GM12874 (cell line): ENCODE measurements at regions not wholly inside any gene's neighbourhood (a gene's known extent, or its start where the extent isn't known, plus 50 kb on each side); places are given as distances from the start of the nearest gene placed in this dataset.

Experiments
- TF ChIP-seq, protein P1 (sequence below): IDR thresholded peaks from 2 replicates; pipeline ENCODE4 v1.5.1; 2011; ENCODE audit warnings: low read depth, mild to moderate bottlenecking, control low read depth, low read length, moderate library complexity; ENCODE audit not compliant: insufficient read depth

DNA sequence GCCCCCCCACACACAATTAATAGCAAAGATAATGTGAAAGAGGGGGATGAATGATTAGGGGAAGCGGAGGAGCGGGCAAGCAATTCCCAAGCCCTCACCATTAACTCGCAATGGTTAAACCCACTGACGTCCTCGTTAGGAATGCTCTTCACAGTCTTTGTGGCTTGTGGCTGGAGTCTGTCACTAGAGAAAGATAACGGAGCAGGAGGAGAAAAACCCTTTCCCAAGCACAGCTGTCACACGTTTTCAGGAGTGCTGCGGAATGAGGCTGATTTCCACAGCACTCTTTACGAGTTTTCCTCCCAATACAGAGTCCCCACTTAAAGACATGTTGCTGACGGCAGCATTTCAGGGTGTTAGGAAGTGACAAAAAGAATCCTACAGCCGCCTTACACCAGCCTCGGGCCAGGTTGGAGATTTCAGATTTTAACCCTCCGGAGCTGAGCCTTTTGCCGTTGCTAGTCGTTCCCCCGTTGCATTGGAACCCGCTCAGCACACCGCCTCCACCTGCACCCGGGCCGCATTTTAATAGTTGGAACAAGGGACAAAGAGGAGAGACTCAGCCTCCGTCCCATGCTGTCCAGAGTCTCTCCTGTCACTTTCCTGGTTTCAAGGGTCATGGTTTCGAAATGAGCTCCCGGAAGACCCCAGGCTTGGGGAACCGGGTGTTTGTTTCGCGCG, 92.2 kb downstream of the GEMIN8 start:
- TF ChIP-seq, protein P1, sequence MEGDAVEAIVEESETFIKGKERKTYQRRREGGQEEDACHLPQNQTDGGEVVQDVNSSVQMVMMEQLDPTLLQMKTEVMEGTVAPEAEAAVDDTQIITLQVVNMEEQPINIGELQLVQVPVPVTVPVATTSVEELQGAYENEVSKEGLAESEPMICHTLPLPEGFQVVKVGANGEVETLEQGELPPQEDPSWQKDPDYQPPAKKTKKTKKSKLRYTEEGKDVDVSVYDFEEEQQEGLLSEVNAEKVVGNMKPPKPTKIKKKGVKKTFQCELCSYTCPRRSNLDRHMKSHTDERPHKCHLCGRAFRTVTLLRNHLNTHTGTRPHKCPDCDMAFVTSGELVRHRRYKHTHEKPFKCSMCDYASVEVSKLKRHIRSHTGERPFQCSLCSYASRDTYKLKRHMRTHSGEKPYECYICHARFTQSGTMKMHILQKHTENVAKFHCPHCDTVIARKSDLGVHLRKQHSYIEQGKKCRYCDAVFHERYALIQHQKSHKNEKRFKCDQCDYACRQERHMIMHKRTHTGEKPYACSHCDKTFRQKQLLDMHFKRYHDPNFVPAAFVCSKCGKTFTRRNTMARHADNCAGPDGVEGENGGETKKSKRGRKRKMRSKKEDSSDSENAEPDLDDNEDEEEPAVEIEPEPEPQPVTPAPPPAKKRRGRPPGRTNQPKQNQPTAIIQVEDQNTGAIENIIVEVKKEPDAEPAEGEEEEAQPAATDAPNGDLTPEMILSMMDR: no peak

DNA sequence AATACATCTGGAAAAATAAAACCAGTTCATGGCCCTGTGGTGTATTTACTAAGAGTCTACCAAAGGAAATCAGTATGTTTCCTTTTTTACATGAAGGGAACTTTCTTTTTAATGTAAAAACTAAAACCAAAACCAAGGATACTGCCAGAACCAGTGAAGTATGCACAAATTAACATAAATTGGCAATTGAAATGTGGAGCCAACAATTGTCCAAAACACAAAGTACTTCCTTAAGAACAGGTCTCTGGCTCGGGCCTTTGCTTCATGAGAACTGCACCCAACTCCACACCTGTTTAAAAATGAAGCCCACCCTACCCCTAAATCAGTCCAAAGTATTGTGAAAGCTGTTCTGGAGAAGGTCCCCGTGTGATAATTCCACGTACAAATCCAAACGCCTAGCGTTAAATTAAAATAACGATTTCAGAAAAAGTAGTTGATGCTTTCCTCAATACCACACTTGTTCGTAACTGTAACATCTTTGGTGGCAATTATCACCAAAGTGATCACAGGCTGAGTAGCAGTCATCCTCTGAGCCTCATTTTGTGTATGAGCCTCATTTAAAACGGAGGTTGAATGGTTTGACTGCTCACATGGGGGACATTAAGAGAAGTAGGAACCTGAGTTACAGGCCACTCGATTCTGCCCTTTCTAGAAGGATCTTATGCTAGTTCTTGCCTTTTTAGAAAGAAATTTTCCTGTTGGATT, 93.0 kb downstream of the GEMIN8 start:
- TF ChIP-seq, protein P1: no peak

DNA sequence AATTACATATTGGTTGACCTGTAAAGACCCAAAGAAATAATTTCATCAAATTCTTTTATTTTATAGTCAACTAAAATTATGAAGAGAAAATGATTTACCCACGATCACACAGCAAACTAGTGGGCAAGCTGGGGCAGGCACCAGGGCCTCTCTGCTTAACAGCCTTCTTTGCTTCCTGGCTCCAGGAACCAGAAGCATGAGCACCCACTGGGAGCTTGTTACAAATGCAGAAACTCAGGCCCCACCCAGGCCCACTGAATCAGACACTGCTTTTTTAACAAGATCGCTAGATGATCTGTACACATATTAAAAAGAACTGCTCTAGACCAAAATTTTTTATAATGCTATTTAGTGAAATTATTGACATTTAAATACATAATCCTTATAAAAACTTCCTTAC, 95.0 kb downstream of the GEMIN8 start:
- TF ChIP-seq, protein P1: no peak

DNA sequence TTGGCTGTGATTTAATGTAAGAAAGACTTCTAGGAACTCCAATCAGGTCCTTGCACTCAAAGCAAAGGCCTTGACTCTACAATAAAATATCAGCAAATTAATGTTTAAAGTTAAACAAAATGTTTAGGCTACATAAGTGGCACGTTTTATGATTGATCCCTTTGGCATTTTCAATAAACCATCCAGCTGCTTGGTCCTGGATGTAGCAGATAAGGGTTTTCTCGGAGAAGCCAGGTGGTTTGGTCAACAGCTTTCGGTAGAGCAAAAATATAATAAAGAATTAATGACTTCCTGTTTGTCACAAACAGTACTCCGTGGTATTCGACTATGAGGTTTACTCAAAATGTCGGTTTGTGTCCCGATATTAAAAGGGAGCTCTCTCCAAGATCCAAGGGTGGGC, 95.8 kb downstream of the GEMIN8 start:
- TF ChIP-seq, protein P1: no peak

DNA sequence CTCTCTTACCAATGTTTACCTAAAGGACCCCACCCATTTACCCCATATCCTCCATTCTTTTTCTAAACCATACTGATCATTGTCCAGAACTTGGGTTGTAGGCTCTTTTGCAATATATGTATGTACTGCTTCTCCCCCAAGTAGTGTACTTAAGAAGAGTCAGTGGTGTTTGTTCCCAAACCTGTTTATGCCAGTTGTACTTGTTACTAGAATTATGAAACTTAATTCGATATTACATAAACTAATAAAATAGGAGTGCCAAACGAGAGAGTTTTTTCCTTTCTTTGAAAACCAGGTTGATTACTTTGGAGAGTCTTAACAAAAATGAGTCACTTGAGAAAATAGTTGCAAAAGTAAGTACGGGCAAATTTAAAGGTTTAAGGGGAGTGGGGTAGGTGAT, 96.3 kb downstream of the GEMIN8 start:
- TF ChIP-seq, protein P1: no peak

DNA sequence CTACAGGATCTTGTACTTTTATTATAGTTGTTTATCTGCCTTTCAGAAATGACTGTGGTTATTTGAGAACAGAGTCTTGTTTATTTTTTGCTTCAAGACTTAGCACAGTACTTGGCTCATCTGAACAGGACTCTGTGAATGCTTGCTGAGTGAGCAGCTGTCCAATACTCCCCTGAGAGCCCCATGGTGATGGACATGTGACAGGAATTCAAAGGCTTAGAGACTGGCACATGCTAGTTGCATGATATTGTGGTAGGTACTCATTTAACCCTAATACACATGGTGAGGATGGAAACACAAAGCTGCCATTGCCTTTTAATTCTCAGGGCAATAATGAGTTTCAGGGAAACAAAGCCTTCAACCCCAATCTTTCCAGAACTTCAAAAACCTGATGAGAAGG, 97.3 kb downstream of the GEMIN8 start:
- TF ChIP-seq, protein P1: no peak

DNA sequence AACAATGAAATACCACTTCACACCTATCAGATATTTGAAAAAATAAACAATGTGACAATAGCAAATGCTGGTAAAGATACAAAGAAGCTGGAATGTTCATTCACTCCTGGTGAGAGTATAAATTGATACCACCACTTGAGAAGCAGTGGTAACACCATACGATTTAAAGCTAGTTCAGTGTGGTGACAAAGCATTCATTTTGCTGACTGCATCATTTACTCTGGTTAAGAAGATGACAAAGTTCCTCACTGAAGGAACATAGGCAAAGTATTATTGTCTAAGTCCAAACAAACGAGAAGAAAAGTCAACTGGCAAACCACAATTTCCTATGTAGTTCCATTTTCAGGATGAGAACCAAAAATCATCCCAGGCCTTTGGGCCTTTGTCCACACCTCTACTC, 102.5 kb downstream of the GEMIN8 start:
- TF ChIP-seq, protein P1: no peak
